Neuronal stem cell (in vitro differentiated cells): ENCODE measurements at regions not wholly inside any gene's neighbourhood (a gene's known extent, or its start where the extent isn't known, plus 50 kb on each side); places are given as distances from the start of the nearest gene placed in this dataset.

Experiments used
- DNase-seq: peaks from one replicate; pipeline ENCODE4 v3.0.0-alpha.2; 2013; ENCODE audit warnings: low spot score
- H2AFZ ChIP-seq: one replicate; pipeline ENCODE4 v1.6.1; 2013; ENCODE audit warnings: mild to moderate bottlenecking, low read length, inconsistent platforms
- H2AK5ac ChIP-seq: 2 replicates; pipeline ENCODE4 v1.6.1; 2013; ENCODE audit warnings: low read depth, mild to moderate bottlenecking, inconsistent platforms, low read length, moderate library complexity, mixed read lengths
- H2BK120ac ChIP-seq: 2 replicates; pipeline ENCODE4 v1.6.1; 2013; ENCODE audit warnings: low read depth, mild to moderate bottlenecking, inconsistent platforms, low read length, moderate library complexity, mixed read lengths
- H2BK12ac ChIP-seq: one replicate; pipeline ENCODE4 v1.6.1; 2013; ENCODE audit warnings: low read length, inconsistent platforms
- H2BK15ac ChIP-seq: 2 replicates; pipeline ENCODE4 v1.6.1; 2013; ENCODE audit warnings: mild to moderate bottlenecking, low read length, inconsistent platforms, mixed read lengths
- H2BK5ac ChIP-seq: one replicate; pipeline ENCODE4 v1.6.1; 2013; ENCODE audit warnings: inconsistent platforms, mild to moderate bottlenecking, low read length, moderate library complexity
- H3K14ac ChIP-seq: one replicate; pipeline ENCODE4 v1.6.1; 2013; ENCODE audit warnings: low read length, inconsistent platforms
- H3K18ac ChIP-seq: 2 replicates; pipeline ENCODE4 v1.6.1; 2013; ENCODE audit warnings: low read length, inconsistent platforms
- H3K23ac ChIP-seq: 2 replicates; pipeline ENCODE4 v1.6.1; 2013; ENCODE audit warnings: low read depth, mild to moderate bottlenecking, mixed read lengths, low read length, inconsistent platforms; ENCODE audit not compliant: poor library complexity
- H3K27ac ChIP-seq: replicated peaks from 3 replicates; pipeline ENCODE4 v1.5.1; 2013; ENCODE audit warnings: low read length, inconsistent platforms
- H3K27me3 ChIP-seq, 3 experiments: 2 replicates each; pipeline ENCODE4 v1.6.1; 2013; ENCODE audit warnings: low read length in 3 of 3, mild to moderate bottlenecking in 2 of 3, inconsistent platforms in 1 of 3, low read depth in 1 of 3, mixed read lengths in 1 of 3, moderate library complexity in 1 of 3; ENCODE audit not compliant: control insufficient read depth in 3 of 3, insufficient read depth in 3 of 3
- H3K36me3 ChIP-seq, 2 donors: replicated peaks in 1 of 2; 2 replicates each; pipeline ENCODE4 v1.6.1; 2013; ENCODE audit warnings: low read length in 2 of 2; ENCODE audit not compliant: control insufficient read depth in 2 of 2, insufficient read depth in 2 of 2
- H3K4ac ChIP-seq: 2 replicates; pipeline ENCODE4 v1.6.1; 2013; ENCODE audit warnings: inconsistent platforms, mild to moderate bottlenecking, low read length, moderate library complexity
- H3K4me1 ChIP-seq, 2 donors: 1 replicate in 1 of 2; 2 replicates in 1 of 2; pipeline ENCODE4 v1.6.1; 2013; ENCODE audit warnings: low read length in 2 of 2, low read depth in 1 of 2; ENCODE audit not compliant: control insufficient read depth in 2 of 2, insufficient read depth in 1 of 2
- H3K4me2 ChIP-seq: one replicate; pipeline ENCODE4 v1.6.1; 2013; ENCODE audit warnings: mild to moderate bottlenecking, low read length, inconsistent platforms; ENCODE audit not compliant: insufficient read depth, poor library complexity, severe bottlenecking
- H3K4me3 ChIP-seq, 2 donors: 2 replicates each; pipeline ENCODE4 v1.5.1; 2013; ENCODE audit warnings: low read length in 2 of 2, mild to moderate bottlenecking in 2 of 2, inconsistent platforms in 1 of 2, moderate library complexity in 1 of 2
- H3K79me1 ChIP-seq: one replicate; pipeline ENCODE4 v1.6.1; 2013; ENCODE audit warnings: low read depth, mild to moderate bottlenecking, inconsistent platforms, low read length, moderate library complexity
- H3K9ac ChIP-seq: one replicate; pipeline ENCODE4 v1.6.1; 2013; ENCODE audit warnings: mild to moderate bottlenecking, low read depth, low read length, inconsistent platforms; ENCODE audit not compliant: poor library complexity
- H3K9me3 ChIP-seq, 2 donors: replicated peaks in 1 of 2; 2 replicates each; pipeline versions ENCODE3 to v1.6.1; 2013; ENCODE audit warnings: low read length in 2 of 2, mild to moderate bottlenecking in 2 of 2, inconsistent platforms in 1 of 2, low read depth in 1 of 2, mixed read lengths in 1 of 2, moderate library complexity in 1 of 2; ENCODE audit not compliant: control insufficient read depth in 2 of 2, insufficient read depth in 1 of 2
- H4K8ac ChIP-seq: one replicate; pipeline ENCODE4 v1.6.1; 2013; ENCODE audit warnings: low read depth, mild to moderate bottlenecking, inconsistent platforms, low read length, moderate library complexity
- H4K91ac ChIP-seq: one replicate; pipeline ENCODE4 v1.6.1; 2013; ENCODE audit warnings: low read length, low read depth, mild to moderate bottlenecking, inconsistent platforms; ENCODE audit not compliant: poor library complexity
- WGBS, 2 donors: extraction: QIAGEN DNeasy Blood & Tissue Kit; methylation state at CpG; one replicate each; pipeline ENCODE4 v1.1.7; 2013; ENCODE audit warnings: missing lambda C conversion rate in 2 of 2, mixed read lengths in 1 of 2; ENCODE audit not compliant: insufficient read length in 2 of 2, insufficient replicate concordance in 1 of 2; ENCODE audit errors: extremely low coverage in 2 of 2; 5-methylcytosine and 5-hydroxymethylcytosine counted together

DNA sequence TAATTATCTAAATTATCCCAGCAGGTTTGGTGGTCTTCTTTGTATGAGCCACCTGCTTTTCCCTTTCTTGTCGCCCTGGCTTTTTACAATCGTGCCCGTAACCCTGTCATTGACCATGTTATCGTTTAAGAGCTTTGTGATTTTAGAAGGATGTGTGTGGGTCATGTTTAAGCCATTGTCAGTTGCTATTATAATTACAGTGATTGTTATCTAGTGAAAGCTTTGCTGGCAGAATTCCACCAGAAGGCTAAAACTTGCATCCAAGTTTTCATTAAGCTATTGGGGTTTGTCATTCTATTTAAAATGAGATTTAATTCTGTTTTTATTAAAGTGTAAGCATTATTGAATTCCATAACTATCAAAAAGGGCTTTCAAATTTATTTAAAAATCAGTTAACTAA, 354.2 kb upstream of the TMEM229A start:
- no CpG with 5 or more reads among the region's 4 CpGs for WGBS, 2 donors
- no peak overlapping the region for H3K27ac ChIP-seq
- no peak for DNase-seq
- H2BK12ac ChIP-seq: no peak overlapping the region
- H3K18ac ChIP-seq: no peak overlapping the region
- H2AFZ ChIP-seq: no peak overlapping the region
- no peak overlapping the region for H3K4ac ChIP-seq
- H2AK5ac ChIP-seq: no peak overlapping the region
- no peak overlapping the region for H2BK15ac ChIP-seq
- no peak overlapping the region for H3K4me2 ChIP-seq
- H3K4me1 ChIP-seq: no peaks in the 10 kb centered on the region
- H4K91ac ChIP-seq: no peak overlapping the region
- H3K36me3 ChIP-seq: no peaks in the 10 kb centered on the region
- H2BK5ac ChIP-seq: no peak overlapping the region
- no peaks in the 10 kb centered on the region for H3K9me3 ChIP-seq
- H4K8ac ChIP-seq: no peak overlapping the region
- no peak overlapping the region for H3K4me3 ChIP-seq
- no peaks in the 10 kb centered on the region for H3K27me3 ChIP-seq
- H3K14ac ChIP-seq: no peak overlapping the region
- no peak overlapping the region for H3K23ac ChIP-seq
- H3K79me1 ChIP-seq: no peaks in the 10 kb centered on the region
- no peak overlapping the region for H2BK120ac ChIP-seq
- no peak overlapping the region for H3K9ac ChIP-seq

DNA sequence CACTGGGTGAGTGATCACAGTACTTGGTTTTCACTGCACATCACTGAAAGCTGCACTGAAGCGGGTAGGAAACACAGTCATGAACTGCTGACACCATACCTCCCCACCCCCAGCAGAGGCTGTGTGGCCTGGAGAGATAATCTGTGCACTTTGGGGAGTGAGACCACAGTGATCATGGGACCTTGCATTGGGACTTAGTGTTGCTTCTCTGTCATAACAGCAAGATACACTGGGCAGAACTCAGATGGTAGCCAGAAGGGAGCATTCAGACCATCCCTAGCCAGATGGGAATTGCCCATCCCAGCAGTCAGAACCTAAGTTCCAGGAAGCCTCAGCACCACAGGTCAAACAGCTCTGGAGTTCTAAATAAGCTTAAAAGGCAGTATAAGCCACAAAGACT, 346.4 kb upstream of the TMEM229A start:
- no peak overlapping the region for H4K91ac ChIP-seq
- H3K27ac ChIP-seq: no peak overlapping the region
- H3K9me3 ChIP-seq: no peaks in the 10 kb centered on the region
- H2BK15ac ChIP-seq: no peak overlapping the region
- H2BK120ac ChIP-seq: no peak overlapping the region
- H2BK5ac ChIP-seq: no peak overlapping the region
- no peak overlapping the region for H2AFZ ChIP-seq
- H2AK5ac ChIP-seq: no peak overlapping the region
- no peak overlapping the region for H2BK12ac ChIP-seq
- H4K8ac ChIP-seq: no peak overlapping the region
- no CpG with 5 or more reads among the region's 1 CpG for WGBS, 2 donors
- H3K4me2 ChIP-seq: no peak overlapping the region
- no peaks in the 10 kb centered on the region for H3K79me1 ChIP-seq
- H3K23ac ChIP-seq: no peak overlapping the region
- H3K9ac ChIP-seq: no peak overlapping the region
- no peaks in the 10 kb centered on the region for H3K4me1 ChIP-seq
- no peaks in the 10 kb centered on the region for H3K36me3 ChIP-seq
- H3K4ac ChIP-seq: no peak overlapping the region
- H3K4me3 ChIP-seq: no peak overlapping the region
- no peak overlapping the region for H3K14ac ChIP-seq
- no peak overlapping the region for H3K18ac ChIP-seq
- DNase-seq: no peak
- H3K27me3 ChIP-seq: no peaks in the 10 kb centered on the region

DNA sequence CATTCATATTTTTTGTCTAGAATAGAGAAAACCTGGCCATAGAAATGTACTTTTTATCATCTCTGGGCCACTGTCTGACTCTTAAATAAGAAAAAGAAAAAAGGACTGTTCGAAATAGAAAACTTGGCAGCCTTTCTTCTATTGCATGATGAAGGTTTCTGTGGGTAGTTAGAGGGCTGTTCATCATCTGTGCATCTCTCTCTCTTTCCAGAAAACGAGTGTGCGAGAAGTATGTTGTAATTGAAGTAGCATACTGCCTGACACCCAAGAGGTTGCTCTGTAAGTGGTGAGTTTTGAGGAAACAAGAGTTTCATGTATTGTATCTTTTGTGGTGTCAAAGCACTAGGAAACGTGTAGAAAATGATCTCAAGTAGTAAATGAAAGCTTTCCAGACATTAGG, 343.2 kb upstream of the TMEM229A start:
- Histone ChIP-seq H3K79me1 (no peaks in the 10 kb centered on the region), H2BK12ac (no peak overlapping the region), H3K27me3 (no peaks in the 10 kb centered on the region), H2BK5ac (no peak overlapping the region), H3K4me2 (no peak overlapping the region), H3K27ac (no peak overlapping the region), H3K4me3 (no peak overlapping the region), H3K18ac (no peak overlapping the region), H3K36me3 (no peaks in the 10 kb centered on the region), H3K9me3 (no peaks in the 10 kb centered on the region), H3K23ac (no peak overlapping the region), H4K8ac (no peak overlapping the region), H4K91ac (no peak overlapping the region), H3K9ac (no peak overlapping the region), H2AK5ac (no peak overlapping the region), H2BK120ac (no peak overlapping the region), H2AFZ (no peak overlapping the region), H3K4me1 (no peaks in the 10 kb centered on the region), H3K4ac (no peak overlapping the region), H3K14ac (no peak overlapping the region), H2BK15ac (no peak overlapping the region)
- no peak for DNase-seq
- WGBS, 2 donors: no CpG with 5 or more reads among the region's 4 CpGs

DNA sequence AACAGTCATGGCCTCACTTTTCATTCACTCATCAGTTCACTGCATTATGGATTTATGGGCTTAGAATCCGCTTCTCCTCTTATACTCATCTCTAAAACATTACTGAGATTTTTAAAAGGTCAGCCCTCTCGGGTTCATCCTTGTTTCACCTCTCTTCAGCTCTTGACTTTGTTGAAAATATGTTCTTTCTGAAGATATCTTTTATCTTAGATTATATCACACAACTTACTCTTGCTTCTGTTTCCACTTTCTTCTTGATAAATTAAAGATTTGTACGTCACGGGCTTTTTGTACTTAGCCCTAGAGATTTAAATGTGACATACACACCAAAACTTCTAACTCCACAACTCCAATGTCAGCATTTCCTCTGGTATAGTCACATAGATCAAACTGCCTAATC, 342.5 kb upstream of the TMEM229A start:
- Histone ChIP-seq H3K14ac (no peak overlapping the region), H3K9ac (no peak overlapping the region), H2BK120ac (no peak overlapping the region), H3K4me2 (no peak overlapping the region), H4K91ac (no peak overlapping the region), H3K23ac (no peak overlapping the region), H3K4ac (no peak overlapping the region), H2AK5ac (no peak overlapping the region), H3K9me3 (no peaks in the 10 kb centered on the region), H3K79me1 (no peaks in the 10 kb centered on the region), H3K4me1 (no peaks in the 10 kb centered on the region), H3K4me3 (no peak overlapping the region), H3K18ac (no peak overlapping the region), H2BK12ac (no peak overlapping the region), H2BK15ac (no peak overlapping the region), H3K36me3 (no peaks in the 10 kb centered on the region), H3K27ac (no peak overlapping the region), H3K27me3 (no peaks in the 10 kb centered on the region), H4K8ac (no peak overlapping the region), H2BK5ac (no peak overlapping the region), H2AFZ (no peak overlapping the region)
- no CpG with 5 or more reads among the region's 4 CpGs for WGBS, 2 donors
- DNase-seq: no peak
